ENCODE measurements at regions not wholly inside any gene's neighbourhood (a gene's known extent, or its start where the extent isn't known, plus 50 kb on each side); places are given as distances from the start of the nearest gene placed in this dataset.
"Not testable (repeated sequence)": the region's sequence is repeated elsewhere in the genome, so short reads cannot be mapped to it uniquely, and the experiment has no call there.

DNA sequence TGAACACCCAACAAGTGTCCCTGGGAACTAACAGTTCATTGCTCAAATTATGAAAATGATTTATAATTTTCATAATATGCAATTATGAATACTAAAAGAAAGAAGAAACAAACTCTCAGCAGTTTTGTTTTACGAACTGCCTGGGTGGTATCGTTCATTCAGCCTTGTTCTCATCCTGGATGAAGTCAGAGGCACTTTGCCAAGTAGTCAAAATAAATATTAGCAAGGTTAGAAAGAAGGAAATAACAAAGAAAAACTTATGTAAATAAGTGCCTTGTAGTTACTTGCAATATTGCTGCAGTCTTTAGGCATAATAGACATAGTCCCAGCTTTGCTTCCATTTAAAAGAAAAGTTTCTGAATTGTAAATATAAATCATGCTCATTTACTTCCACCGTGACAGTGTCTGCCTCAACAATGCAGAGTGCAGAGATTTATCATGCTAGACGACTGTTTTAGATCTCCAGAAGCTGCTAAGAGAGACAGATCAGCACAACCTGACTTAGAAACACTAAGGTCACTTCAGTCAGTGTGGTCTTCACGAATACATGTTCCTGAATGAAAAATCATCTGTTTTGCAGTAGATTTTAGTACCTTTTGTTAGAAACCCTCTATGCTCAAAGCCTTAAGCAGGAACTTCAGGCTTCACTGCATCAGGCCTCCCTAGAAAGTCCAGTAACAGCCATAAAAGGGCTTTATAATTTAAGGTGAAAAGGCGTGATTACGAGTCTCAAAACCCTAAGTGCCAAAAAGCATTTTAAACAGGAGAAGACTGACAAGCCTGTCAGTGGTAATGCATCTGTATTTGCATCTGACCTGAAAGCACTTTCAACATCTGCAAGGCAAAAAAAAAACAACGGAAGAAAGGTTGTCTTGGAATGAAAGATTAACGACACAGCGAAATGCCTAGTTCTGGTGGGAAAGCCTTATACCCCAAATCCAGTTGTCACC lies 92.1 kb downstream of the TMEM167A start (continued):
- TF ChIP-seq, protein P1, sequence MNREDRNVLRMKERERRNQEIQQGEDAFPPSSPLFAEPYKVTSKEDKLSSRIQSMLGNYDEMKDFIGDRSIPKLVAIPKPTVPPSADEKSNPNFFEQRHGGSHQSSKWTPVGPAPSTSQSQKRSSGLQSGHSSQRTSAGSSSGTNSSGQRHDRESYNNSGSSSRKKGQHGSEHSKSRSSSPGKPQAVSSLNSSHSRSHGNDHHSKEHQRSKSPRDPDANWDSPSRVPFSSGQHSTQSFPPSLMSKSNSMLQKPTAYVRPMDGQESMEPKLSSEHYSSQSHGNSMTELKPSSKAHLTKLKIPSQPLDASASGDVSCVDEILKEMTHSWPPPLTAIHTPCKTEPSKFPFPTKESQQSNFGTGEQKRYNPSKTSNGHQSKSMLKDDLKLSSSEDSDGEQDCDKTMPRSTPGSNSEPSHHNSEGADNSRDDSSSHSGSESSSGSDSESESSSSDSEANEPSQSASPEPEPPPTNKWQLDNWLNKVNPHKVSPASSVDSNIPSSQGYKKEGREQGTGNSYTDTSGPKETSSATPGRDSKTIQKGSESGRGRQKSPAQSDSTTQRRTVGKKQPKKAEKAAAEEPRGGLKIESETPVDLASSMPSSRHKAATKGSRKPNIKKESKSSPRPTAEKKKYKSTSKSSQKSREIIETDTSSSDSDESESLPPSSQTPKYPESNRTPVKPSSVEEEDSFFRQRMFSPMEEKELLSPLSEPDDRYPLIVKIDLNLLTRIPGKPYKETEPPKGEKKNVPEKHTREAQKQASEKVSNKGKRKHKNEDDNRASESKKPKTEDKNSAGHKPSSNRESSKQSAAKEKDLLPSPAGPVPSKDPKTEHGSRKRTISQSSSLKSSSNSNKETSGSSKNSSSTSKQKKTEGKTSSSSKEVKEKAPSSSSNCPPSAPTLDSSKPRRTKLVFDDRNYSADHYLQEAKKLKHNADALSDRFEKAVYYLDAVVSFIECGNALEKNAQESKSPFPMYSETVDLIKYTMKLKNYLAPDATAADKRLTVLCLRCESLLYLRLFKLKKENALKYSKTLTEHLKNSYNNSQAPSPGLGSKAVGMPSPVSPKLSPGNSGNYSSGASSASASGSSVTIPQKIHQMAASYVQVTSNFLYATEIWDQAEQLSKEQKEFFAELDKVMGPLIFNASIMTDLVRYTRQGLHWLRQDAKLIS (CRISPR knock-in tag; IDR thresholded peaks at IDR 0.05; ENCODE audit: borderline replicate concordance), result no peak
- no peak for TF ChIP-seq ZNF423 (CRISPR knock-in tag; IDR thresholded peaks at IDR 0.05)
- TF ChIP-seq NR1H2 (CRISPR knock-in tag; IDR thresholded peaks at IDR 0.05), result no peak
- no peak for TF ChIP-seq MLX (CRISPR knock-in tag; IDR thresholded peaks at IDR 0.05)
- TF ChIP-seq, protein P2, sequence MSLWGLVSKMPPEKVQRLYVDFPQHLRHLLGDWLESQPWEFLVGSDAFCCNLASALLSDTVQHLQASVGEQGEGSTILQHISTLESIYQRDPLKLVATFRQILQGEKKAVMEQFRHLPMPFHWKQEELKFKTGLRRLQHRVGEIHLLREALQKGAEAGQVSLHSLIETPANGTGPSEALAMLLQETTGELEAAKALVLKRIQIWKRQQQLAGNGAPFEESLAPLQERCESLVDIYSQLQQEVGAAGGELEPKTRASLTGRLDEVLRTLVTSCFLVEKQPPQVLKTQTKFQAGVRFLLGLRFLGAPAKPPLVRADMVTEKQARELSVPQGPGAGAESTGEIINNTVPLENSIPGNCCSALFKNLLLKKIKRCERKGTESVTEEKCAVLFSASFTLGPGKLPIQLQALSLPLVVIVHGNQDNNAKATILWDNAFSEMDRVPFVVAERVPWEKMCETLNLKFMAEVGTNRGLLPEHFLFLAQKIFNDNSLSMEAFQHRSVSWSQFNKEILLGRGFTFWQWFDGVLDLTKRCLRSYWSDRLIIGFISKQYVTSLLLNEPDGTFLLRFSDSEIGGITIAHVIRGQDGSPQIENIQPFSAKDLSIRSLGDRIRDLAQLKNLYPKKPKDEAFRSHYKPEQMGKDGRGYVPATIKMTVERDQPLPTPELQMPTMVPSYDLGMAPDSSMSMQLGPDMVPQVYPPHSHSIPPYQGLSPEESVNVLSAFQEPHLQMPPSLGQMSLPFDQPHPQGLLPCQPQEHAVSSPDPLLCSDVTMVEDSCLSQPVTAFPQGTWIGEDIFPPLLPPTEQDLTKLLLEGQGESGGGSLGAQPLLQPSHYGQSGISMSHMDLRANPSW (CRISPR knock-in tag; conservative IDR thresholded peaks at IDR 0.05; ENCODE audit: low read depth), result no peak
- TF ChIP-seq SMAD3 (CRISPR knock-in tag; IDR thresholded peaks at IDR 0.05; ENCODE audit: borderline replicate concordance), result no peak
- no peak for TF ChIP-seq KAT7 (CRISPR knock-in tag; IDR thresholded peaks at IDR 0.05; ENCODE audit: borderline replicate concordance)
- no peak for TF ChIP-seq ZNF416 (CRISPR knock-in tag; IDR thresholded peaks at IDR 0.05)

DNA sequence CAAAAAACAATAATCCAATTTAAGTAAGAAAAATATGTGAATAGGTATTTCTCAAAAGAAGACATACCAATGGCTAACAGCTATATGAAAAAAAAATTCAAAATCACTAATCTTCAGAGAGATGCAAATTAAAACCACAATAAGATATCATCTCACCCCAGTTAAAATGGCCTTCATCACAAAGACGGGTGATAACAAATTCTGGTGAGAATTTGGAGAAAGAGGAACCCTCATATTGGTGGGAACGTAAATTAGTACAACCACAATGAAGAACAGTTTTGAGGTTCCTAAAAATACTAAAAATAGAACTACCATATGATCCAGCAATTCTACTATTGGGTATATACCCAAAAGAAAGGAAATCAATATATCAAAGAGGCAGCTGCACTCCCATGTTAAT lies 94.3 kb downstream of the TMEM167A start:
- Mint-ChIP-seq H3K9me3 (peaks cover 14% of the 10 kb centered on the region), H3K27me3 (ENCODE audit: low read depth) (no peaks in the 10 kb centered on the region), H3K4me3 (no peak overlapping the region), H3K36me3 (peaks cover 10% of the 10 kb centered on the region), H3K4me1 (peaks cover 50% of the 10 kb centered on the region), H3K27ac (no peak overlapping the region)
- ChIA-PET POLR2A (no interaction called here), CTCF (no interaction called here)
- ATAC-seq (no peak), DNase-seq (ENCODE audit: low spot score) (no peak)
- TF ChIP-seq ZNF232 (CRISPR knock-in tag; IDR thresholded peaks at IDR 0.05), result no peak

DNA sequence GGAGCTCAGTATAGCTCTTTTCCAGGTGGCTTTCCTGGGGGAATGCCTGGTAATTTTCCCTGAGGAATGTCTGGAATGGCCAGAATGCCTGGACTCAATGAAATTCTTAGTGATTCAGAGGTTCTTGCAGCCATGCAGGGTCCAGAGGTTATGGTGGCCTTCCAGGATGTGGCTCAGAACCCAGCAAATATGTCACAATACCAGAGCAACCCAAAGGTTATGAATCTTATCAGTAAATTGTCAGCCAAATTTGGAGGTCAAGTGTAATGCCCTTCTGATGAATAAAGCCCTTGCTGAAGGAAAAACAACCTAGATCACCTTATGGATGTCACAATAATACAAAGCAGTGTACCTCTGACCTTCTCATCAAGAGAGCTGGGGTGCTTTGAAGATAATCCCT lies 100.3 kb downstream of the TMEM167A start:
- TF ChIP-seq GABPB1 (CRISPR knock-in tag; IDR thresholded peaks at IDR 0.05), result peak; percentile 57
- H3K36me3 Mint-ChIP-seq, result peaks cover 52% of the 10 kb centered on the region
- DNase-seq (ENCODE audit: low spot score); CTCF ChIA-PET; H3K4me3 Mint-ChIP-seq; ATAC-seq; H3K27ac Mint-ChIP-seq; POLR2A ChIA-PET; H3K4me1 Mint-ChIP-seq: not testable (repeated sequence)
- peaks cover 58% of the 10 kb centered on the region for H3K9me3 Mint-ChIP-seq
- H3K27me3 Mint-ChIP-seq (ENCODE audit: low read depth), result peaks cover 11% of the 10 kb centered on the region

GRCh38 chr5:82975812-82976211 lies 101.4 kb downstream of the TMEM167A start:
- Mint-ChIP-seq H3K9me3 (peaks cover 68% of the 10 kb centered on the region), H3K36me3 (peaks cover 56% of the 10 kb centered on the region), H3K4me3 (no peak overlapping the region), H3K4me1 (peaks cover 12% of the 10 kb centered on the region), H3K27ac (no peak overlapping the region), H3K27me3 (ENCODE audit: low read depth) (peaks cover 11% of the 10 kb centered on the region)
- DNase-seq (ENCODE audit: low spot score) (no peak), ATAC-seq (no peak)
- ChIA-PET POLR2A (no interaction called here), CTCF (no interaction called here)
- TF ChIP-seq GRHL2 (CRISPR knock-in tag; IDR thresholded peaks at IDR 0.05; ENCODE audit: insufficient replicate concordance, severe bottlenecking) (no peak), MYBL2 (CRISPR knock-in tag; IDR thresholded peaks at IDR 0.05) (no peak), ZNF219 (CRISPR knock-in tag; IDR thresholded peaks at IDR 0.05; ENCODE audit: borderline replicate concordance) (no peak)
- TF ChIP-seq, protein P3, sequence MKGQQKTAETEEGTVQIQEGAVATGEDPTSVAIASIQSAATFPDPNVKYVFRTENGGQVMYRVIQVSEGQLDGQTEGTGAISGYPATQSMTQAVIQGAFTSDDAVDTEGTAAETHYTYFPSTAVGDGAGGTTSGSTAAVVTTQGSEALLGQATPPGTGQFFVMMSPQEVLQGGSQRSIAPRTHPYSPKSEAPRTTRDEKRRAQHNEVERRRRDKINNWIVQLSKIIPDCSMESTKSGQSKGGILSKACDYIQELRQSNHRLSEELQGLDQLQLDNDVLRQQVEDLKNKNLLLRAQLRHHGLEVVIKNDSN (CRISPR knock-in tag; IDR thresholded peaks at IDR 0.05), result no peak
- TF ChIP-seq, protein P4, sequence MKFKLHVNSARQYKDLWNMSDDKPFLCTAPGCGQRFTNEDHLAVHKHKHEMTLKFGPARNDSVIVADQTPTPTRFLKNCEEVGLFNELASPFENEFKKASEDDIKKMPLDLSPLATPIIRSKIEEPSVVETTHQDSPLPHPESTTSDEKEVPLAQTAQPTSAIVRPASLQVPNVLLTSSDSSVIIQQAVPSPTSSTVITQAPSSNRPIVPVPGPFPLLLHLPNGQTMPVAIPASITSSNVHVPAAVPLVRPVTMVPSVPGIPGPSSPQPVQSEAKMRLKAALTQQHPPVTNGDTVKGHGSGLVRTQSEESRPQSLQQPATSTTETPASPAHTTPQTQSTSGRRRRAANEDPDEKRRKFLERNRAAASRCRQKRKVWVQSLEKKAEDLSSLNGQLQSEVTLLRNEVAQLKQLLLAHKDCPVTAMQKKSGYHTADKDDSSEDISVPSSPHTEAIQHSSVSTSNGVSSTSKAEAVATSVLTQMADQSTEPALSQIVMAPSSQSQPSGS (CRISPR knock-in tag; IDR thresholded peaks at IDR 0.05; ENCODE audit: borderline replicate concordance, low read depth), result no peak
- TF ChIP-seq, protein P5, sequence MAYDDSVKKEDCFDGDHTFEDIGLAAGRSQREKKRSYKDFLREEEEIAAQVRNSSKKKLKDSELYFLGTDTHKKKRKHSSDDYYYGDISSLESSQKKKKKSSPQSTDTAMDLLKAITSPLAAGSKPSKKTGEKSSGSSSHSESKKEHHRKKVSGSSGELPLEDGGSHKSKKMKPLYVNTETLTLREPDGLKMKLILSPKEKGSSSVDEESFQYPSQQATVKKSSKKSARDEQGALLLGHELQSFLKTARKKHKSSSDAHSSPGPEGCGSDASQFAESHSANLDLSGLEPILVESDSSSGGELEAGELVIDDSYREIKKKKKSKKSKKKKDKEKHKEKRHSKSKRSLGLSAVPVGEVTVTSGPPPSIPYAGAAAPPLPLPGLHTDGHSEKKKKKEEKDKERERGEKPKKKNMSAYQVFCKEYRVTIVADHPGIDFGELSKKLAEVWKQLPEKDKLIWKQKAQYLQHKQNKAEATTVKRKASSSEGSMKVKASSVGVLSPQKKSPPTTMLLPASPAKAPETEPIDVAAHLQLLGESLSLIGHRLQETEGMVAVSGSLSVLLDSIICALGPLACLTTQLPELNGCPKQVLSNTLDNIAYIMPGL (CRISPR knock-in tag; IDR thresholded peaks at IDR 0.05), result no peak
